SK-N-SH treated with all-trans-retinoic acid at 6 μM for 48 hours (cell line): ENCODE measurements at regions not wholly inside any gene's neighbourhood (a gene's known extent, or its start where the extent isn't known, plus 50 kb on each side); places are given as distances from the start of the nearest gene placed in this dataset.

Experiments used
- ESRRG ChIP-seq: fragments of 250-450 bp; sonication (Bioruptor Pico); IDR thresholded peaks from 2 replicates; pipeline ENCODE4 v1.6.1; 2021; ENCODE audit warnings: mild to moderate bottlenecking
- GLIS3 ChIP-seq: fragments of 250-450 bp; sonication (Bioruptor Pico); IDR thresholded peaks from 2 replicates; pipeline ENCODE4 v1.5.0; 2020; ENCODE audit warnings: mild to moderate bottlenecking, moderate library complexity
- PATZ1 ChIP-seq: fragments of 250-450 bp; sonication (Bioruptor Pico); IDR thresholded peaks from 2 replicates; pipeline ENCODE4 v1.8.0; 2020; ENCODE audit warnings: mild to moderate bottlenecking, moderate library complexity, borderline replicate concordance
- RARB ChIP-seq: fragments of 250-450 bp; sonication (Bioruptor Pico); IDR thresholded peaks from 2 replicates; pipeline ENCODE4 v1.8.0; 2021; ENCODE audit warnings: mild to moderate bottlenecking, moderate library complexity
- TOX ChIP-seq: fragments of 250-450 bp; sonication (Bioruptor Pico); IDR thresholded peaks from 2 replicates; pipeline ENCODE4 v1.8.0; 2021; ENCODE audit warnings: mild to moderate bottlenecking, moderate library complexity, borderline replicate concordance

GRCh38 chr6:92848459-92848858 lies 570.9 kb downstream of the EPHA7 start:
- no peak for TF ChIP-seq TOX (CRISPR knock-in tag)
- no peak for TF ChIP-seq ESRRG (CRISPR knock-in tag)
- no peak for TF ChIP-seq PATZ1
- no peak for TF ChIP-seq RARB (CRISPR knock-in tag)
- no peak for TF ChIP-seq GLIS3 (CRISPR knock-in tag)
